NCI-H2196 treated with DMSO at 0.1 percent for 48 hours (cell line): ENCODE measurements at regions not wholly inside any gene's neighbourhood (a gene's known extent, or its start where the extent isn't known, plus 50 kb on each side); places are given as distances from the start of the nearest gene placed in this dataset.

Experiments used
- DNase-seq: peaks from one replicate; lab custom pipeline; 2025; ENCODE audit not compliant: unreplicated experiment; lab: John Stamatoyannopoulos, UW

GRCh38 chr2:193556766-193557470 lies 1362.2 kb upstream of the TMEFF2 start:
- no peak for DNase-seq

- DNase-seq = no peak
Observed at GRCh38 chr2:193549661-193550060, 1354.9 kb upstream of the TMEFF2 start.

GRCh38 chr2:193542762-193543161 lies 1348.0 kb upstream of the TMEFF2 start:
- DNase-seq = no peak

GRCh38 chr2:193539188-193539587 lies 1344.5 kb upstream of the TMEFF2 start:
- DNase-seq = no peak

- DNase-seq = no peak
Observed at GRCh38 chr2:193538061-193538460, 1343.3 kb upstream of the TMEFF2 start.

- no peak for DNase-seq
Observed at GRCh38 chr2:193537531-193537930, 1342.8 kb upstream of the TMEFF2 start.

GRCh38 chr2:193528458-193528857 lies 1333.7 kb upstream of the TMEFF2 start:
- no peak for DNase-seq

- no peak for DNase-seq
Observed at GRCh38 chr2:193527146-193527545, 1332.4 kb upstream of the TMEFF2 start.

GRCh38 chr2:193523662-193524061 lies 1328.9 kb upstream of the TMEFF2 start:
- no peak for DNase-seq

GRCh38 chr2:193521523-193521922 lies 1326.8 kb upstream of the TMEFF2 start:
- no peak for DNase-seq

GRCh38 chr2:193520709-193521458 lies 1326.2 kb upstream of the TMEFF2 start:
- no peak for DNase-seq

- DNase-seq = no peak
Observed at GRCh38 chr2:193518041-193518817, 1323.5 kb upstream of the TMEFF2 start.

- no peak for DNase-seq
Observed at GRCh38 chr2:193517615-193518014, 1322.9 kb upstream of the TMEFF2 start.

- DNase-seq = no peak
Observed at GRCh38 chr2:193506035-193506434, 1311.3 kb upstream of the TMEFF2 start.

GRCh38 chr2:193505620-193506019 lies 1310.9 kb upstream of the TMEFF2 start:
- no peak for DNase-seq

- DNase-seq = peak; percentile 20
Observed at GRCh38 chr2:193502363-193503035, 1307.8 kb upstream of the TMEFF2 start.

- no peak for DNase-seq
Observed at GRCh38 chr2:193496786-193497185, 1302.1 kb upstream of the TMEFF2 start.

- no peak for DNase-seq
Observed at GRCh38 chr2:193482557-193482956, 1287.8 kb upstream of the TMEFF2 start.

- DNase-seq = no peak
Observed at GRCh38 chr2:193480187-193480586, 1285.5 kb upstream of the TMEFF2 start.

GRCh38 chr2:193476171-193476800 lies 1281.6 kb upstream of the TMEFF2 start:
- DNase-seq = no peak

- DNase-seq = no peak
Observed at GRCh38 chr2:193475038-193475437, 1280.3 kb upstream of the TMEFF2 start.
